C4-2B (cell line): ENCODE measurements at regions not wholly inside any gene's neighbourhood (a gene's known extent, or its start where the extent isn't known, plus 50 kb on each side); places are given as distances from the start of the nearest gene placed in this dataset.

Source experiments
- CTCF ChIP-seq: fragments of 450-650 bp; conservative IDR thresholded peaks from 2 replicates; pipeline ENCODE4 v1.5.1; 2017; ENCODE audit warnings: mild to moderate bottlenecking
- ZFX ChIP-seq: fragments of 450-650 bp; IDR thresholded peaks from 2 replicates; pipeline ENCODE4 v1.6.1; 2017

GRCh38 chr17:36675250-36675649 is 73.9 kb downstream of the MRM1 start:
- no peak for TF ChIP-seq CTCF
- TF ChIP-seq ZFX = no peak
